HCT116 (cell line): ENCODE measurements at regions not wholly inside any gene's neighbourhood (a gene's known extent, or its start where the extent isn't known, plus 50 kb on each side); places are given as distances from the start of the nearest gene placed in this dataset.

ENCODE experiments used
- ATAC-seq: fragments of 200-7000 bp; cut with Tn5 transposase; 2 replicates; pipeline ENCODE4 v1.9.1; 2020; ENCODE audit warnings: mild to moderate bottlenecking, moderate library complexity
- BruUV-seq: library from RNA; stranded (reverse); fragments of 400-500 nt; replicated peaks from 2 replicates; lab custom pipeline; 2021; lab: Mats Ljungman, UMichigan
- CTCF ChIA-PET: fragments of 300-600 bp; sonication (Branson Sonifier 250); formaldehyde crosslinking; loops from one replicate; lab custom pipeline; 2021; ENCODE audit warnings: antibody characterized with exemption; lab: Charles Lee
- POLR2A ChIA-PET: fragments of 300-600, 350-600 bp; sonication (Branson Sonifier 250); formaldehyde crosslinking; loops from one replicate; lab custom pipeline; 2021; ENCODE audit warnings: antibody characterized with exemption; lab: Charles Lee
- RAD21 ChIA-PET, 2 experiments: fragments of 300-600 bp; sonication (Branson Sonifier 250); formaldehyde crosslinking; loops; one replicate each; lab custom pipeline; 2023; ENCODE audit warnings: low total read pairs in 2 of 2; ENCODE audit not compliant: uncharacterized antibody in 2 of 2, unreplicated experiment in 2 of 2, low non-redundant PET in 1 of 2; lab: Charles Lee
- DNase-seq: peaks from one replicate; pipeline ENCODE4 v3.0.0-alpha.2; 2010; ENCODE audit warnings: low read depth, low spot score
- H2AFZ ChIP-seq: fragments of 200-600 bp; shearing (Covaris generic), sonication (generic); 2 replicates; pipeline ENCODE4 v1.6.1; 2017; ENCODE audit warnings: low read depth, mixed run types, mixed read lengths, antibody characterized with exemption, low read length; ENCODE audit not compliant: poor library complexity, severe bottlenecking
- H3K27ac ChIP-seq: 2 replicates; pipeline ENCODE4 v1.5.1; 2012; ENCODE audit warnings: low read depth, low read length
- H3K27me3 ChIP-seq: fragments of 200-600 bp; sonication (generic); 2 replicates; pipeline ENCODE4 v1.6.1; 2016; ENCODE audit warnings: mixed run types, low read length, mixed read lengths; ENCODE audit not compliant: insufficient read depth
- H3K36me3 ChIP-seq, 2 experiments: fragments of 200-500 bp in 1 of 2; fragments of 200-600 bp in 1 of 2; sonication (Bioruptor generic) in 1 of 2; sonication (generic) in 1 of 2; 2 replicates each; pipeline versions ENCODE4 v1.5.1 to v1.6.1; 2014 to 2016; ENCODE audit warnings: low read length in 2 of 2, inconsistent platforms in 1 of 2, mixed read lengths in 1 of 2, mixed run types in 1 of 2; ENCODE audit not compliant: insufficient read depth in 2 of 2, control insufficient read depth in 1 of 2
- H3K4me1 ChIP-seq, 2 experiments: fragments of 200-600 bp in 1 of 2; sonication (generic) in 1 of 2; 2 replicates each; pipeline versions ENCODE4 v1.5.1 to v1.6.1; 2012 to 2017; ENCODE audit warnings: low read length in 2 of 2, inconsistent platforms in 1 of 2, mild to moderate bottlenecking in 1 of 2, mixed read lengths in 1 of 2, mixed run types in 1 of 2, moderate library complexity in 1 of 2; ENCODE audit not compliant: insufficient read depth in 2 of 2, control insufficient read depth in 1 of 2
- H3K4me2 ChIP-seq: fragments of 200-600 bp; sonication (generic); 2 replicates; pipeline ENCODE4 v1.6.1; 2017; ENCODE audit warnings: mixed run types, low read length, mixed read lengths
- H3K4me3 ChIP-seq, 2 experiments: fragments of 200-600 bp in 1 of 2; sonication (generic) in 1 of 2; replicated peaks in 1 of 2; 2 replicates each; pipeline ENCODE4 v1.5.1; 2011 to 2016; ENCODE audit warnings: low read length in 2 of 2, control low read depth in 1 of 2, low read depth in 1 of 2, mild to moderate bottlenecking in 1 of 2, mixed read lengths in 1 of 2, mixed run types in 1 of 2
- H3K79me2 ChIP-seq: fragments of 200-600 bp; sonication (generic); 2 replicates; pipeline ENCODE4 v1.6.1; 2017; ENCODE audit warnings: mild to moderate bottlenecking, mixed run types, low read length, moderate library complexity, mixed read lengths; ENCODE audit not compliant: insufficient read depth
- H3K9ac ChIP-seq: fragments of 200-600 bp; sonication (generic); 2 replicates; pipeline ENCODE4 v1.6.1; 2016; ENCODE audit warnings: low read length, mixed read lengths
- H3K9me2 ChIP-seq: fragments of 200-600 bp; sonication (generic), shearing (Covaris generic); 2 replicates; pipeline ENCODE4 v1.6.1; 2017; ENCODE audit warnings: mixed run types, mild to moderate bottlenecking, moderate library complexity; ENCODE audit not compliant: insufficient read depth
- H3K9me3 ChIP-seq, 2 experiments: fragments of 200-500 bp in 1 of 2; fragments of 200-600 bp in 1 of 2; sonication (Bioruptor generic) in 1 of 2; sonication (generic) in 1 of 2; 2 replicates each; pipeline ENCODE4 v1.6.1; 2014 to 2017; ENCODE audit warnings: low read length in 2 of 2, mixed read lengths in 2 of 2, inconsistent platforms in 1 of 2, low read depth in 1 of 2, mild to moderate bottlenecking in 1 of 2, mixed run types in 1 of 2, moderate library complexity in 1 of 2; ENCODE audit not compliant: control insufficient read depth in 1 of 2, insufficient read depth in 1 of 2
- H4K20me1 ChIP-seq: fragments of 200-600 bp; sonication (generic), shearing (Covaris generic); 2 replicates; pipeline ENCODE4 v1.6.1; 2017; ENCODE audit warnings: mixed run types, mild to moderate bottlenecking, moderate library complexity; ENCODE audit not compliant: insufficient read depth
- ATF3 ChIP-seq: IDR thresholded peaks from 2 replicates; pipeline ENCODE4 v1.6.1; 2012
- CEBPB ChIP-seq: IDR thresholded peaks from 2 replicates; pipeline ENCODE4 v1.6.1; 2012; ENCODE audit warnings: low read depth
- CTCF ChIP-seq, 3 experiments: fragments of 200-600 bp in 1 of 3; sonication (generic) in 1 of 3; IDR thresholded peaks in 2 of 3; conservative IDR thresholded peaks in 1 of 3; 2 replicates each; pipeline ENCODE4 v1.5.1; 2012 to 2017; ENCODE audit warnings: low read depth in 2 of 3, low read length in 2 of 3, antibody characterized with exemption in 1 of 3, borderline replicate concordance in 1 of 3, control low read depth in 1 of 3, mild to moderate bottlenecking in 1 of 3, mixed read lengths in 1 of 3, mixed run types in 1 of 3, moderate library complexity in 1 of 3; ENCODE audit not compliant: insufficient read depth in 1 of 3
- EGR1 ChIP-seq: IDR thresholded peaks from 2 replicates; pipeline ENCODE4 v1.6.1; 2012; ENCODE audit warnings: low read depth
- EZH2 ChIP-seq: fragments of 200-600 bp; sonication (generic); IDR thresholded peaks from 2 replicates; pipeline ENCODE4 v1.6.1; 2017; ENCODE audit warnings: antibody characterized with exemption, mixed run types
- EZH2phosphoT487 ChIP-seq: fragments of 200-600 bp; IDR thresholded peaks from 2 replicates; pipeline ENCODE4 v1.6.1; 2018; ENCODE audit warnings: antibody characterized with exemption, borderline replicate concordance
- FOSL1 ChIP-seq: IDR thresholded peaks from 2 replicates; pipeline ENCODE4 v1.6.1; 2012; ENCODE audit warnings: low read depth
- JUND ChIP-seq: IDR thresholded peaks from 2 replicates; pipeline ENCODE4 v1.6.1; 2012
- MAX ChIP-seq: IDR thresholded peaks from 2 replicates; pipeline ENCODE4 v1.6.1; 2012
- POLR2A ChIP-seq: IDR thresholded peaks from 2 replicates; pipeline ENCODE4 v1.7.0; 2011; ENCODE audit warnings: borderline replicate concordance; ENCODE audit not compliant: insufficient read depth, insufficient read length; ENCODE audit errors: extremely low read depth
- POLR2AphosphoS5 ChIP-seq: IDR thresholded peaks from 2 replicates; pipeline ENCODE4 v1.6.1; 2011; ENCODE audit warnings: mild to moderate bottlenecking, low read depth, low read length, moderate library complexity
- REST ChIP-seq: IDR thresholded peaks from 2 replicates; pipeline ENCODE4 v1.6.1; 2012; ENCODE audit warnings: low read depth
- SIN3A ChIP-seq: IDR thresholded peaks from 2 replicates; pipeline ENCODE4 v1.6.1; 2012; ENCODE audit warnings: low read depth
- SP1 ChIP-seq: IDR thresholded peaks from 2 replicates; pipeline ENCODE4 v1.6.1; 2012; ENCODE audit warnings: low read depth
- SRF ChIP-seq: IDR thresholded peaks from 2 replicates; pipeline ENCODE4 v1.6.1; 2012; ENCODE audit warnings: low read depth
- TCF7L2 ChIP-seq: IDR thresholded peaks from 2 replicates; pipeline ENCODE4 v1.7.0; 2011; ENCODE audit warnings: borderline replicate concordance, inconsistent platforms; ENCODE audit not compliant: insufficient read depth, insufficient read length; ENCODE audit errors: extremely low read depth
- YY1 ChIP-seq: IDR thresholded peaks from 2 replicates; pipeline ENCODE4 v1.6.1; 2011; ENCODE audit warnings: low read length, low read depth, moderate library complexity, mild to moderate bottlenecking; ENCODE audit not compliant: insufficient replicate concordance; ENCODE audit errors: extremely low read depth
- ZBTB33 ChIP-seq: IDR thresholded peaks from 2 replicates; pipeline ENCODE4 v1.6.1; 2011; ENCODE audit warnings: mild to moderate bottlenecking, low read length, moderate library complexity; ENCODE audit not compliant: insufficient replicate concordance; ENCODE audit errors: extremely low read depth
- ZFX ChIP-seq: fragments of 450-650 bp; IDR thresholded peaks from 2 replicates; pipeline ENCODE4 v1.6.1; 2017
- ZNF274 ChIP-seq: fragments of 200-500 bp; sonication (Bioruptor generic); IDR thresholded peaks from 2 replicates; pipeline ENCODE4 v1.6.1; 2014; ENCODE audit warnings: mild to moderate bottlenecking, low read depth, low read length, inconsistent platforms
- intact Hi-C: fragments of 100-400 bp; cut with micrococcal nuclease; formaldehyde crosslinking; loops from 2 replicates; pipeline ENCODE4 v1.10.0; 2022

- ChIA-PET RAD21 (no interaction called here), CTCF (no interaction called here), POLR2A (no interaction called here)
- Histone ChIP-seq H3K9me3 (no peaks in the 10 kb centered on the region), H2AFZ (no peak overlapping the region), H4K20me1 (no peaks in the 10 kb centered on the region), H3K4me2 (no peak overlapping the region), H3K79me2 (no peaks in the 10 kb centered on the region), H3K27ac (no peak overlapping the region), H3K4me1 (no peaks in the 10 kb centered on the region), H3K27me3 (no peaks in the 10 kb centered on the region), H3K36me3 (no peaks in the 10 kb centered on the region), H3K4me3 (no peak overlapping the region), H3K9ac (no peak overlapping the region), H3K9me2 (no peaks in the 10 kb centered on the region)
- intact Hi-C loops = no loop called here
- no peak for ATAC-seq
- no TSS peak for BruUV-seq
- TF ChIP-seq ZFX (no peak), POLR2AphosphoS5 (no peak), TCF7L2 (no peak), EZH2phosphoT487 (no peak), CEBPB (no peak), SP1 (no peak), EGR1 (no peak), ZNF274 (no peak), POLR2A (no peak), FOSL1 (no peak), ATF3 (no peak), ZBTB33 (no peak), SIN3A (no peak), JUND (no peak), SRF (no peak), YY1 (no peak), MAX (no peak), EZH2 (no peak), CTCF (IDR thresholded peaks at IDR 0.05 in 2 of 3, conservative IDR thresholded peaks at IDR 0.05 in 1 of 3; ENCODE audit: borderline replicate concordance in 1 of 3, insufficient read depth in 1 of 3, low read depth in 2 of 3, low read length in 2 of 3) (no peak), REST (no peak)
- DNase-seq = no peak
These were observed 108.7 kb upstream of the PLS3 start for GRCh38 chrX:115452251-115452650.
